HepG2 (cell line): ENCODE measurements at regions not wholly inside any gene's neighbourhood (a gene's known extent, or its start where the extent isn't known, plus 50 kb on each side); places are given as distances from the start of the nearest gene placed in this dataset.

ENCODE experiments used
- PLRG1 ChIP-seq: fragments of 450-650 bp; conservative IDR thresholded peaks from 2 replicates; pipeline ENCODE4 v1.6.1; 2016
- POLR2G ChIP-seq: fragments of 200-400 bp; formaldehyde crosslinking; IDR thresholded peaks from 2 replicates; pipeline ENCODE4 v1.6.1; 2018; ENCODE audit warnings: mild to moderate bottlenecking, low read depth, low read length, moderate library complexity
- TFDP1 ChIP-seq: IDR thresholded peaks from 2 replicates; pipeline ENCODE4 v1.6.1; 2016; ENCODE audit warnings: missing compliant biosample characterization, missing genetic modification reagents, borderline replicate concordance
- ZNF234 ChIP-seq: sonication (generic); formaldehyde crosslinking; conservative IDR thresholded peaks from 2 replicates; pipeline ENCODE4 v1.5.1; 2020; ENCODE audit warnings: mild to moderate bottlenecking, missing genetic modification reagents
- ZSCAN21 ChIP-seq: sonication (generic); formaldehyde crosslinking; IDR thresholded peaks from 2 replicates; pipeline ENCODE4 v1.8.0; 2022; ENCODE audit warnings: mild to moderate bottlenecking, missing genetic modification reagents, moderate library complexity, borderline replicate concordance
- TF ChIP-seq, protein P1 (sequence below): sonication (generic); formaldehyde crosslinking; IDR thresholded peaks from 2 replicates; pipeline ENCODE4 v1.9.0; 2022; ENCODE audit warnings: low read depth, missing genetic modification reagents
- TF ChIP-seq, protein P2 (sequence below): sonication (generic); formaldehyde crosslinking; IDR thresholded peaks from 2 replicates; pipeline ENCODE4 v1.4.0; 2020; ENCODE audit warnings: mild to moderate bottlenecking, missing genetic modification reagents

- TF ChIP-seq, protein P1, sequence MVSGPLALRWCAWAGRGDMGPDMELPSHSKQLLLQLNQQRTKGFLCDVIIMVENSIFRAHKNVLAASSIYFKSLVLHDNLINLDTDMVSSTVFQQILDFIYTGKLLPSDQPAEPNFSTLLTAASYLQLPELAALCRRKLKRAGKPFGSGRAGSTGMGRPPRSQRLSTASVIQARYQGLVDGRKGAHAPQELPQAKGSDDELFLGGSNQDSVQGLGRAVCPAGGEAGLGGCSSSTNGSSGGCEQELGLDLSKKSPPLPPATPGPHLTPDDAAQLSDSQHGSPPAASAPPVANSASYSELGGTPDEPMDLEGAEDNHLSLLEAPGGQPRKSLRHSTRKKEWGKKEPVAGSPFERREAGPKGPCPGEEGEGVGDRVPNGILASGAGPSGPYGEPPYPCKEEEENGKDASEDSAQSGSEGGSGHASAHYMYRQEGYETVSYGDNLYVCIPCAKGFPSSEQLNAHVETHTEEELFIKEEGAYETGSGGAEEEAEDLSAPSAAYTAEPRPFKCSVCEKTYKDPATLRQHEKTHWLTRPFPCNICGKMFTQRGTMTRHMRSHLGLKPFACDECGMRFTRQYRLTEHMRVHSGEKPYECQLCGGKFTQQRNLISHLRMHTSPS (CRISPR knock-in tag) = no peak
- TF ChIP-seq ZSCAN21 (CRISPR knock-in tag) (no peak), PLRG1 (no peak), ZNF234 (CRISPR knock-in tag) (no peak), TFDP1 (no peak), POLR2G (no peak)
- TF ChIP-seq, protein P2, sequence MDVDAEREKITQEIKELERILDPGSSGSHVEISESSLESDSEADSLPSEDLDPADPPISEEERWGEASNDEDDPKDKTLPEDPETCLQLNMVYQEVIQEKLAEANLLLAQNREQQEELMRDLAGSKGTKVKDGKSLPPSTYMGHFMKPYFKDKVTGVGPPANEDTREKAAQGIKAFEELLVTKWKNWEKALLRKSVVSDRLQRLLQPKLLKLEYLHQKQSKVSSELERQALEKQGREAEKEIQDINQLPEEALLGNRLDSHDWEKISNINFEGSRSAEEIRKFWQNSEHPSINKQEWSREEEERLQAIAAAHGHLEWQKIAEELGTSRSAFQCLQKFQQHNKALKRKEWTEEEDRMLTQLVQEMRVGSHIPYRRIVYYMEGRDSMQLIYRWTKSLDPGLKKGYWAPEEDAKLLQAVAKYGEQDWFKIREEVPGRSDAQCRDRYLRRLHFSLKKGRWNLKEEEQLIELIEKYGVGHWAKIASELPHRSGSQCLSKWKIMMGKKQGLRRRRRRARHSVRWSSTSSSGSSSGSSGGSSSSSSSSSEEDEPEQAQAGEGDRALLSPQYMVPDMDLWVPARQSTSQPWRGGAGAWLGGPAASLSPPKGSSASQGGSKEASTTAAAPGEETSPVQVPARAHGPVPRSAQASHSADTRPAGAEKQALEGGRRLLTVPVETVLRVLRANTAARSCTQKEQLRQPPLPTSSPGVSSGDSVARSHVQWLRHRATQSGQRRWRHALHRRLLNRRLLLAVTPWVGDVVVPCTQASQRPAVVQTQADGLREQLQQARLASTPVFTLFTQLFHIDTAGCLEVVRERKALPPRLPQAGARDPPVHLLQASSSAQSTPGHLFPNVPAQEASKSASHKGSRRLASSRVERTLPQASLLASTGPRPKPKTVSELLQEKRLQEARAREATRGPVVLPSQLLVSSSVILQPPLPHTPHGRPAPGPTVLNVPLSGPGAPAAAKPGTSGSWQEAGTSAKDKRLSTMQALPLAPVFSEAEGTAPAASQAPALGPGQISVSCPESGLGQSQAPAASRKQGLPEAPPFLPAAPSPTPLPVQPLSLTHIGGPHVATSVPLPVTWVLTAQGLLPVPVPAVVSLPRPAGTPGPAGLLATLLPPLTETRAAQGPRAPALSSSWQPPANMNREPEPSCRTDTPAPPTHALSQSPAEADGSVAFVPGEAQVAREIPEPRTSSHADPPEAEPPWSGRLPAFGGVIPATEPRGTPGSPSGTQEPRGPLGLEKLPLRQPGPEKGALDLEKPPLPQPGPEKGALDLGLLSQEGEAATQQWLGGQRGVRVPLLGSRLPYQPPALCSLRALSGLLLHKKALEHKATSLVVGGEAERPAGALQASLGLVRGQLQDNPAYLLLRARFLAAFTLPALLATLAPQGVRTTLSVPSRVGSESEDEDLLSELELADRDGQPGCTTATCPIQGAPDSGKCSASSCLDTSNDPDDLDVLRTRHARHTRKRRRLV (CRISPR knock-in tag) = no peak
Measured at GRCh38 chr6:134467620-134468019, 149.7 kb upstream of the SGK1 start (continued).
